GM10266 (cell line): ENCODE measurements at regions not wholly inside any gene's neighbourhood (a gene's known extent, or its start where the extent isn't known, plus 50 kb on each side); places are given as distances from the start of the nearest gene placed in this dataset.

Experiments
- DNase-seq: peaks from one replicate; pipeline ENCODE4 v3.0.0; 2012; ENCODE audit errors: extremely low spot score
- CTCF ChIP-seq: IDR thresholded peaks from 2 replicates; pipeline ENCODE4 v1.5.1; 2012; ENCODE audit warnings: mild to moderate bottlenecking, low read depth; ENCODE audit not compliant: control insufficient read depth, insufficient read depth; ENCODE audit errors: missing control alignments

GRCh38 chr4:111046811-111047210 lies 423.9 kb upstream of the PITX2 start:
- DNase-seq, result no peak
- no peak for TF ChIP-seq CTCF

GRCh38 chr4:111048316-111048715 lies 425.4 kb upstream of the PITX2 start:
- DNase-seq, result no peak
- no peak for TF ChIP-seq CTCF

GRCh38 chr4:111064342-111064993 lies 441.6 kb upstream of the PITX2 start:
- no peak for DNase-seq
- TF ChIP-seq CTCF, result no peak

- no peak for TF ChIP-seq CTCF
- no peak for DNase-seq
Measured at GRCh38 chr4:111066001-111066400, 443.1 kb upstream of the PITX2 start.

GRCh38 chr4:111066447-111066846 lies 443.6 kb upstream of the PITX2 start:
- no peak for TF ChIP-seq CTCF
- no peak for DNase-seq

GRCh38 chr4:111066887-111067286 lies 444.0 kb upstream of the PITX2 start:
- no peak for DNase-seq

GRCh38 chr4:111068883-111069282 lies 446.0 kb upstream of the PITX2 start:
- no peak for TF ChIP-seq CTCF
- DNase-seq, result no peak

More at GRCh38 chr4:111066887-111067286, 444.0 kb upstream of the PITX2 start:
- no peak for TF ChIP-seq CTCF
